ENCODE measurements at regions not wholly inside any gene's neighbourhood (a gene's known extent, or its start where the extent isn't known, plus 50 kb on each side); places are given as distances from the start of the nearest gene placed in this dataset.

DNA sequence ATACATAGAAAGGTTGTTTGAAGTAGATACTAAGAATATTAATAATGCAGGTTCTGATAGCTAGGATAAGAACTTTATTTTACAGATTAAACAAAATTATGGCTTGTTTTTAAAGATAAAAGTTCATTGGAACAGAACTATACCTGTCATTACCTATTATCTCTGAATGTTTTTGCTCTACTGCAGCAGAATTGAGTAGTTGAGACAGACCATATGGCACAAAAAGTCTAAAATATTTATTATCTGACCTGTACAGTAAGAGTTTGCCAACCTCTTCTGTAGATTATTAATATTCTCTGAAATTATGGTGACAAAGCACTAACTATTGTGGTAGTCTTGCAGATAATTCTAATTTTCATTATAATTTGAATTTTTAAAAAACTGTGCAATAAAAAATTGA is 829.1 kb upstream of the MGAT4C start:
- Histone ChIP-seq H3K9ac (ENCODE audit: low read length) (no peak overlapping the region), H3K79me2 (ENCODE audit: control insufficient read depth, insufficient read depth, low read length) (no peaks in the 10 kb centered on the region), H2AFZ (ENCODE audit: insufficient read depth, low read depth, low read length, poor library complexity, severe bottlenecking) (no peak overlapping the region), H3K27me3 (replicated peaks in 1 of 4; ENCODE audit: control extremely low read depth in 1 of 4, control insufficient read depth in 3 of 4, insufficient read depth in 4 of 4, low read length in 3 of 4) (no peaks in the 10 kb centered on the region), H4K20me1 (ENCODE audit: control insufficient read depth, insufficient read depth, low read length, poor library complexity, severe bottlenecking) (no peaks in the 10 kb centered on the region), H3K4me3 (ENCODE audit: control extremely low read depth in 1 of 5, extremely low read depth in 1 of 5, insufficient read depth in 1 of 5, low read depth in 2 of 5, low read length in 4 of 5) (no peak overlapping the region), H3K27ac (ENCODE audit: low read length in 2 of 2) (no peak overlapping the region), H3K9me3 (ENCODE audit: control extremely low read depth in 1 of 3, control insufficient read depth in 2 of 3, insufficient read depth in 1 of 3, low read length in 2 of 3) (no peaks in the 10 kb centered on the region), H3K36me3 (replicated peaks in 1 of 2; ENCODE audit: control extremely low read depth in 1 of 2, control insufficient read depth in 1 of 2, extremely low read depth in 1 of 2, insufficient read depth in 2 of 2, low read length in 1 of 2) (no peaks in the 10 kb centered on the region), H3K4me1 (ENCODE audit: control insufficient read depth in 2 of 2, insufficient read depth in 2 of 2, low read length in 2 of 2) (no peaks in the 10 kb centered on the region), H3K4me2 (replicated peaks; ENCODE audit: low read depth, low read length, poor library complexity, severe bottlenecking) (no peak overlapping the region)
- H3K9me3 Mint-ChIP-seq (ENCODE audit: insufficient read depth): no peaks in the 10 kb centered on the region
- ChIA-PET POLR2A (no interaction called here), CTCF (no interaction called here)
- no peak for TF ChIP-seq EZH2 (IDR thresholded peaks at IDR 0.05; ENCODE audit: borderline replicate concordance, insufficient read depth, low read depth, low read length, poor library complexity, severe bottlenecking)
- TF ChIP-seq, protein P1, sequence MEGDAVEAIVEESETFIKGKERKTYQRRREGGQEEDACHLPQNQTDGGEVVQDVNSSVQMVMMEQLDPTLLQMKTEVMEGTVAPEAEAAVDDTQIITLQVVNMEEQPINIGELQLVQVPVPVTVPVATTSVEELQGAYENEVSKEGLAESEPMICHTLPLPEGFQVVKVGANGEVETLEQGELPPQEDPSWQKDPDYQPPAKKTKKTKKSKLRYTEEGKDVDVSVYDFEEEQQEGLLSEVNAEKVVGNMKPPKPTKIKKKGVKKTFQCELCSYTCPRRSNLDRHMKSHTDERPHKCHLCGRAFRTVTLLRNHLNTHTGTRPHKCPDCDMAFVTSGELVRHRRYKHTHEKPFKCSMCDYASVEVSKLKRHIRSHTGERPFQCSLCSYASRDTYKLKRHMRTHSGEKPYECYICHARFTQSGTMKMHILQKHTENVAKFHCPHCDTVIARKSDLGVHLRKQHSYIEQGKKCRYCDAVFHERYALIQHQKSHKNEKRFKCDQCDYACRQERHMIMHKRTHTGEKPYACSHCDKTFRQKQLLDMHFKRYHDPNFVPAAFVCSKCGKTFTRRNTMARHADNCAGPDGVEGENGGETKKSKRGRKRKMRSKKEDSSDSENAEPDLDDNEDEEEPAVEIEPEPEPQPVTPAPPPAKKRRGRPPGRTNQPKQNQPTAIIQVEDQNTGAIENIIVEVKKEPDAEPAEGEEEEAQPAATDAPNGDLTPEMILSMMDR (IDR thresholded peaks at IDR 0.05): no peak
- DNase-seq (no peak), ATAC-seq (ENCODE audit: low read depth) (no peak)
- no peak overlapping the region for H3K4me3 Mint-ChIP-seq
- H3K27ac Mint-ChIP-seq: no peak overlapping the region
- H3K4me1 Mint-ChIP-seq: no peaks in the 10 kb centered on the region
- intact Hi-C loops (cut with micrococcal nuclease): no loop called here
- H3K27me3 Mint-ChIP-seq: no peaks in the 10 kb centered on the region

DNA sequence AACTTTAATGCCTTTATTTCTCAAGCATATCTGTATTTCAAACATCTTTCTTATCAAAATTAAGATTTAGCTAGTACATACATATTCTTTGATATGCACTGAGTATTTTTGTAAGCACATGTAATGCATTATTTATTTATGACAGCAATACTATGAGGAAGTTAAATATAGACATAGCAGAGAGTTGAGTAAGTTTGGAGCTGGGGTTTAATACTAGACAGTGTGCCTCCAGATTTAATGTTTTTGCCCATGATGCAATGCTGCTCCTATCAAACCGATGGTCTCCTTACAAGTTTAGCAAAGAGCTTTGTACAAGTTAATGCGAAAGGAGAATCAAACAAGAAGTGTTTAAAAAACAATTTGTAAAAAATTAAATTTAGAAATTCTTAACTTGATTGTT is 826.6 kb upstream of the MGAT4C start:
- H3K36me3 ChIP-seq (replicated peaks in 1 of 2; ENCODE audit: control extremely low read depth in 1 of 2, control insufficient read depth in 1 of 2, extremely low read depth in 1 of 2, insufficient read depth in 2 of 2, low read length in 1 of 2): no peaks in the 10 kb centered on the region
- WGBS (ENCODE audit: insufficient coverage): no CpG with 5 or more reads among the region's 2 CpGs
- POLR2A ChIA-PET: no interaction called here
- no peaks in the 10 kb centered on the region for H3K4me1 ChIP-seq (ENCODE audit: control insufficient read depth in 2 of 2, insufficient read depth in 2 of 2, low read length in 2 of 2)
- H3K9me3 Mint-ChIP-seq (ENCODE audit: insufficient read depth): no peaks in the 10 kb centered on the region
- no peaks in the 10 kb centered on the region for H3K9me3 ChIP-seq (ENCODE audit: control extremely low read depth in 1 of 3, control insufficient read depth in 2 of 3, insufficient read depth in 1 of 3, low read length in 2 of 3)
- H3K27me3 ChIP-seq (replicated peaks in 1 of 4; ENCODE audit: control extremely low read depth in 1 of 4, control insufficient read depth in 3 of 4, insufficient read depth in 4 of 4, low read length in 3 of 4): no peaks in the 10 kb centered on the region
- intact Hi-C loops (cut with micrococcal nuclease): no loop called here
- H3K79me2 ChIP-seq (ENCODE audit: control insufficient read depth, insufficient read depth, low read length): no peaks in the 10 kb centered on the region
- H3K4me3 ChIP-seq (ENCODE audit: control extremely low read depth in 1 of 5, extremely low read depth in 1 of 5, insufficient read depth in 1 of 5, low read depth in 2 of 5, low read length in 4 of 5): no peak overlapping the region
- no peak overlapping the region for H2AFZ ChIP-seq (ENCODE audit: insufficient read depth, low read depth, low read length, poor library complexity, severe bottlenecking)
- CTCF ChIA-PET: no interaction called here
- no peaks in the 10 kb centered on the region for H4K20me1 ChIP-seq (ENCODE audit: control insufficient read depth, insufficient read depth, low read length, poor library complexity, severe bottlenecking)
- H3K27ac Mint-ChIP-seq: no peak overlapping the region
- no peak for DNase-seq
- H3K27ac ChIP-seq (ENCODE audit: low read length in 2 of 2): no peak overlapping the region
- H3K4me3 Mint-ChIP-seq: no peak overlapping the region
- no peaks in the 10 kb centered on the region for H3K4me1 Mint-ChIP-seq
- H3K27me3 Mint-ChIP-seq: no peaks in the 10 kb centered on the region
- no peak overlapping the region for H3K4me2 ChIP-seq (replicated peaks; ENCODE audit: low read depth, low read length, poor library complexity, severe bottlenecking)
- no peak overlapping the region for H3K9ac ChIP-seq (ENCODE audit: low read length)
- no peak for TF ChIP-seq EZH2 (IDR thresholded peaks at IDR 0.05; ENCODE audit: borderline replicate concordance, insufficient read depth, low read depth, low read length, poor library complexity, severe bottlenecking)
- TF ChIP-seq, protein P1 (IDR thresholded peaks at IDR 0.05): no peak
- ATAC-seq (ENCODE audit: low read depth): no peak

Data from B cell (primary cell).